Stimulated activated CD8-positive, alpha-beta memory T cell treated with anti-CD3 and anti-CD28 coated beads, Interleukin-15, amount 100 ng/mL, for 4 hours (primary cell): ENCODE measurements at regions not wholly inside any gene's neighbourhood (a gene's known extent, or its start where the extent isn't known, plus 50 kb on each side); places are given as distances from the start of the nearest gene placed in this dataset.

Experiments used
- DNase-seq, 2 donors: peaks; one replicate each; pipeline ENCODE4 v3.0.0-alpha.2; 2020; ENCODE audit warnings: low read depth in 2 of 2

GRCh38 chr2:611519-611918 lies 65.7 kb downstream of the TMEM18 start:
- DNase-seq = no peak

GRCh38 chr2:610491-610890 lies 66.7 kb downstream of the TMEM18 start:
- no peak for DNase-seq

GRCh38 chr2:609881-610280 lies 67.3 kb downstream of the TMEM18 start:
- DNase-seq = no peak

- no peak for DNase-seq
Observed at GRCh38 chr2:609449-609848, 67.8 kb downstream of the TMEM18 start.

- no peak for DNase-seq
Observed at GRCh38 chr2:608711-609110, 68.5 kb downstream of the TMEM18 start.

GRCh38 chr2:608297-608696 lies 68.9 kb downstream of the TMEM18 start:
- no peak for DNase-seq

GRCh38 chr2:607709-608108 lies 69.5 kb downstream of the TMEM18 start:
- no peak for DNase-seq

- DNase-seq = no peak
Observed at GRCh38 chr2:607172-607571, 70.0 kb downstream of the TMEM18 start.

- DNase-seq = no peak
Observed at GRCh38 chr2:605674-606608, 71.3 kb downstream of the TMEM18 start.

- DNase-seq = no peak
Observed at GRCh38 chr2:604854-605524, 72.2 kb downstream of the TMEM18 start.

GRCh38 chr2:604385-604784 lies 72.8 kb downstream of the TMEM18 start:
- DNase-seq = no peak

GRCh38 chr2:603869-604268 lies 73.3 kb downstream of the TMEM18 start:
- no peak for DNase-seq

GRCh38 chr2:603427-603826 lies 73.8 kb downstream of the TMEM18 start:
- DNase-seq = no peak

GRCh38 chr2:602571-603359 lies 74.4 kb downstream of the TMEM18 start:
- no peak for DNase-seq

GRCh38 chr2:601806-602455 lies 75.3 kb downstream of the TMEM18 start:
- no peak for DNase-seq

- DNase-seq = no peak
Observed at GRCh38 chr2:601387-601698, 75.9 kb downstream of the TMEM18 start.

- no peak for DNase-seq
Observed at GRCh38 chr2:600542-601386, 76.4 kb downstream of the TMEM18 start.

- DNase-seq = no peak
Observed at GRCh38 chr2:599601-600000, 77.6 kb downstream of the TMEM18 start.

GRCh38 chr2:598058-598802 lies 79.0 kb downstream of the TMEM18 start:
- no peak for DNase-seq

GRCh38 chr2:595831-596592 lies 81.2 kb downstream of the TMEM18 start:
- DNase-seq = no peak
